GM19463 (cell line): ENCODE measurements at regions not wholly inside any gene's neighbourhood (a gene's known extent, or its start where the extent isn't known, plus 50 kb on each side); places are given as distances from the start of the nearest gene placed in this dataset.
"Not testable (repeated sequence)": the region's sequence is repeated elsewhere in the genome, so short reads cannot be mapped to it uniquely, and the experiment has no call there.

ENCODE experiments used
- ATAC-seq: cut with Tn5 transposase; IDR thresholded peaks from one replicate; pipeline ENCODE4 v1.9.1; 2021; ENCODE audit warnings: mild to moderate bottlenecking, moderate library complexity; ENCODE audit not compliant: unreplicated experiment

DNA sequence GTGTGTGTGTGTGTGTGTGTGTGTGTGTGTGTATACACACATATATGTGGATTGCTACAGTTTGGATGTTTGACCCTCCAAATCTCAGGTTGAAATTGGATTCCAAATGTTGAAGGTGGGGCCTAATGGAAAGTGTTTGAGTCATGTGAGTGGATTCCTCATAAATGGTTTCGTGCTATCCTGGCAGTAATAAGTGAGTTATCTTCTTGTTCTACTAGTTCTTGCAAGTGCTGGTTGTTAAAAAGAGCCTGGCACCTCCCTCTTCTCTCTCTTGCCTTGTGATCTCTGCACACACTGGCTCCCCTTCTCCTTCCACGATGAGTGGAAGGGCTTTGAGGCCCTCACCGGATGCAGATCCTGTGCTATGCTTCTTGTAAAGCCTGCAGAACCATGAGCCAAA lies 344.1 kb downstream of the SH2D1A start:
- no peak for ATAC-seq

- ATAC-seq = no peak
Observed at GRCh38 chrX:124699876-124700275, 353.5 kb downstream of the SH2D1A start.

- ATAC-seq = no peak
Observed at GRCh38 chrX:124717537-124717936, 371.2 kb downstream of the SH2D1A start.

- ATAC-seq = no peak
Observed at GRCh38 chrX:124719060-124719459, 372.7 kb downstream of the SH2D1A start.

- ATAC-seq = no peak
Observed at GRCh38 chrX:124720532-124720931, 374.2 kb downstream of the SH2D1A start.

- ATAC-seq = no peak
Observed at GRCh38 chrX:124725502-124725901, 379.1 kb downstream of the SH2D1A start.

GRCh38 chrX:124726292-124726691 lies 379.9 kb downstream of the SH2D1A start:
- no peak for ATAC-seq

DNA sequence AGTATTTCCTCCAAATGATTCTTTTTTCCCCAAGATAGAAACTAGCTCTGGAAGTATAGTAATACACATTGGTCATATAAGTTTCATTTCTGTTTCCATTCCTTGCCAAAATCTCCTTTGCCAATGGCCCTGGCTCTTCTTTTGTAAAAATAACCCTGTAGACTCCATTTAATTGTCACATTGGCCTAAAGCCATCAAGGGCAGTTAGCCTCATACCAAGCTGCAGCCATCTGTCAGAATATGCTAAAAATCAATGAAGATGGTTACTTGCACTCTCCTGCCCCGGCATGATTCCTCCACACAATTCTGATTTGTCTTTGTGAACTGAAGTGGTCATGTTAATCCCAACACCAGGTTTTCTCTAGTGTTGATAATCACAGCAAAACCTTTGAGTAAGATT lies 380.5 kb downstream of the SH2D1A start:
- ATAC-seq = no peak

DNA sequence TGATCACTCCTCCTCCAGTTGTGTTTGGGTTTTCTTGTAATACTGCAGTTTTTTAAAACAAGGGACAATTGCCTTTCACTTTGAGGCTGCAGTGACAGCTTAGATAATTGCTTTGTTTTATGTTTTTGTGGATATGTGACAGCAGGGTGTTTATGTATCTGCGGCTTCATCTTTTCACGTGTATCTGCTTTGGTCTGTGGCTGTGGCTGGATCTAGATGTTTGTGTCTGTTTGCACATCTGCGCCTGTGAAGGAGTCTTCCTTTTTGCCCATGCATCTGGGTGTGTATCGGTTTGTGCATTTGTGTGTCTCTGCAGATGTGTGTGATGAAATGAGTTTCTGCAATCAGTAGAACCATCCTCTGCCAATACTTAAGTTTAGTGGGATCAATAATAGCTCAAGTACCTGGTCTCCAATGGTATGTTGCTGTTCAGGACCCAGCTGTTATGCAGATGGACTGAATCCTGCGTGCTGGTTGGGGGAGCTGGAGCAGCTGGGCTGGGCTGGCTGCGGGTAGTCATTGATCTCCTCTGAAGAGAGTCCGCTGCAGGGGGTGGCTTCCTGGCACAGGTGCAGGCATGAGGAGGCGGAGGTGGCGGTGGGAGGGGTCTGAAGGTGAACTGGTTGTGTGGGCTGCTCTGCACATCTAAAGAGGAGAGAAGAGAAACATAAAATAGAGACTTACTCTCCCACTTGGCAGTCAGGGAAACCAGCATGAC lies 390.3 kb downstream of the SH2D1A start:
- ATAC-seq = no peak

DNA sequence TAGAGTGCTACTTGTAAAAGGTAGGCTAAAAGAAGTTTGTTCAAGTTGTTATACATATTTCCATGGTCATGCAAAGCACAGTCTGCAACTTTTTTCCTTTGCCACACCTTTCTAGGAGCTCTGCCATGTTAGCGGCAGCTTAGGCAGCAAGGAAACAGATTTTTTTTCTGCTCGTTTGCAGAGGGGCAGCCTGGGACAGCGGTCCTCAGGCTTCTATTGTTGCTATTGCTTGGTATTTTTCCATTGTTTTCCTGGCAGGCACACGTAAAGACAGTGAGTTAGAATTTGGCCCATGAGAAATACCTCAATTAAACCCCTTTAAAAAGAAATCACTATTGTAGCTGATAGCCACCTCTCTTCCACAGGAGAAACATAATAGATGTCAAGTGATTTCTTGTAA lies 391.4 kb downstream of the SH2D1A start:
- ATAC-seq = no peak

DNA sequence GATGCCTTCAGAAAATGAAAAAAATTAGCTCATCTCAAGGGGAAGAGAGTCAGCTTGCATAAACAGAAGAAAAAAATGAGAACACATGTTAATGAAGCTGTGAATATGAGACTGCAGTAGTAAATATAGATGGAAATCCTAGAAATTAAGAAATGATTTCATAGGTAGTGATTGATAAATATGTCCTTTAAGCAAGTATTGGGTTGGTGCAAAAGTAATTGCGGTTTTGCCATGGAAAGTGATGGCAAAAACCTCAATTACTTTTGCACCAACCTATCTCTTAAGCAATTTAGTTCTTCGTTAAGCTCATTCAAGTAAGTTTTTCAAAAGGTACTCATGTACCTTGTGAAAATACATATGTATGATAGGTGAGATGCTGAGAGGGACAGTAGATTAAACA lies 400.9 kb downstream of the SH2D1A start:
- no peak for ATAC-seq

DNA sequence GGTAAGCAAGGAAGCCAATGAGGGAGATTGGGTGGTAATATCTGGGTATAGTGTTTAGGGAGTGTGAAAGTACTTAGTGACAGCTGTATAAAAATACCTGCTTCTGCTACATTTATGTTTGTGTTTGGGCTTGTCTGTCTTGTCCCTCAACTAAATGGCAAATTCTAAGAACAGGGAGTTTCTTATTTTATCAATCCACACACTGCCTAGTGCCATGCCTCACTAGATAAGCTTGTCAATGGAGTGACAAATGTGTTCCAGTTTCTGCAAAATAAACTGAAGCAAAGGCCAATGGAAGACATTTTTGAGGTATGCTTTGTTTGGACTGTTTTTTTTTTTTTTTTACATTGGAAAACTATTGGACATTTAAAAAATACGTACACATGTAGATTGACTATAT lies 418.0 kb downstream of the SH2D1A start:
- no peak for ATAC-seq

- ATAC-seq = no peak
Observed at GRCh38 chrX:124769166-124769565, 422.8 kb downstream of the SH2D1A start.

- ATAC-seq = no peak
Observed at GRCh38 chrX:124771292-124771691, 424.9 kb downstream of the SH2D1A start.

DNA sequence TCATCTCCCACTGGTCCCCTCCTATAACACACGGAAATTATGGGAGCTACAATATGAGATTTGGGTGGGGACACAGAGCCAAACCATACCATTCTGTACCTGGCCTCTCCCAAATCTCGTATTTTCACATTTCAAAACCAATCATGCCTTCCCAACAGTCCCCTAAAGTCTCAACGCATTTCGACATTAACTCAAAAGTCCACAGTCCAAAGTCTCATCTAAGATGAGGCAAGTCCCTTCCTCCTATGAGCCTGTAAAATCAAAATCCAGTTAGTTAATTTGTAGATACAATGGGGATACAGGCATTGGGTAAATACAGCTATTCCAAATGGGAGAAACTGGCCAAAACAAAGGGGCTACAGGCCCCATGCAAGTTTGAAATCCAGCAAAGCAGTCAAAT lies 441.9 kb downstream of the SH2D1A start:
- ATAC-seq = not testable (repeated sequence)

- ATAC-seq = not testable (repeated sequence)
Observed at GRCh38 chrX:124789874-124790273, 443.5 kb downstream of the SH2D1A start.

GRCh38 chrX:124791492-124792095 lies 445.2 kb downstream of the SH2D1A start:
- no peak for ATAC-seq

DNA sequence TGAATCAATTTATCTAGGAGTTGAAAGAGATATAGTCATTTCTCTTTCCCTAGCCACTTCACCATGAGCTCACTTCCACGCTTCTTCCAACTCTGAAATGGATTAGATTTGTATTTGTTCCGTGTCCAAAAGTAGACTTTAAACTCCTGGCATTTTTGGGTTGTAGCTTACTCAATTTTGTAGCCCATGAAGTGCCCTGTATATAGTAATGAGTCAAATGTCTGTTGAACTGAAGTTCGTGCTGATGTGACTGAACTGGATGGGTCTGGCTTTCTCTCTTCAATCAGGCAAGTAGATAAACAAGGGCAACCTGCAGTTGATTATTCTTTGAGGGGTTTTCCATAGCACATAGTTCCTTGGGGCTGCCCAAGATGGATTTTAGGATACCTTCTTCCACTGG lies 450.6 kb downstream of the SH2D1A start:
- no peak for ATAC-seq

GRCh38 chrX:124804962-124805361 lies 458.6 kb downstream of the SH2D1A start:
- ATAC-seq = no peak

DNA sequence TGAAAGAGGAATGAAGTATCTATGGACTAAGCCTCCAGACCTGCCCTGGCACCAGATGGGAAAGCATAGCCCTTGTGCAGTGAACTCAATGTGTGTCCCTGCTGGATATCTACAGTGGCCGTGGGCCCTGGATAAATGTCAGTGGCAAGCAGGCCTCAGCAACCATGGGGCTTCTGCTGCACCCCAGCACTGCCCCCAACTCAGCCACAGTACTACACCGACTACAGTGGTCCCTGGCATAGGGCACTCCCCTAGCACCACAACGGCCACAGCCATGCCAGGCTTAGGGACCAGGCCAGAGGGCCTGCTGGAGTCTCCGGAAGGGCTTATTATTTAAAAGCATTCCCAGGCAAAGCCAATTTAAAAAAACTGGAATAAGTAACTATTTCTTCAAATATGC lies 459.1 kb downstream of the SH2D1A start:
- ATAC-seq = no peak

GRCh38 chrX:124814106-124814505 lies 467.7 kb downstream of the SH2D1A start:
- ATAC-seq = no peak

GRCh38 chrX:124818033-124818432 lies 471.7 kb downstream of the SH2D1A start:
- no peak for ATAC-seq

- no peak for ATAC-seq
Observed at GRCh38 chrX:124818764-124819163, 472.4 kb downstream of the SH2D1A start.
